DMS114 treated with DMSO at 0.1 percent for 48 hours (cell line): ENCODE measurements at regions not wholly inside any gene's neighbourhood (a gene's known extent, or its start where the extent isn't known, plus 50 kb on each side); places are given as distances from the start of the nearest gene placed in this dataset.

Experiments
- DNase-seq: peaks from one replicate; lab custom pipeline; 2025; ENCODE audit not compliant: unreplicated experiment; lab: John Stamatoyannopoulos, UW

DNA sequence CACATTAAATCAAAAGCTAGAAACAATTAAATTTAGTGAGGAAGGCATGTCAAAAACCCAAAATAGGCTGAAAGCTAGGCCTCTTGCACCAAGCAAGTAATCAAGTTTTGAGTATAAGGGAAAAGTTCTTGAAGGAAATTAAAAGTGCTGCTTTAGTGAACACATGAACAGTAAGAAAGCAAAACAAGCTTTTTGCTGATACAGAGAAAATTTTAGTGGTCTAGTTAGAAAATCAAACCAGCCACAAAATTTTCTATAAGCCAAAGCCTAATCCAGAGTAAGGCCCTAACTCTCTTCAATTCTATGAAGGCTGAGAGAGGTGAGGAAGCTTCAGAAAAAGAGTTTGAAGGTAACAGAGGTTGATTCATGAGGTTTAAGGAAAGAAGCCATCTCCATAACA is 116.2 kb downstream of the CYB561 start:
- DNase-seq: no peak

DNA sequence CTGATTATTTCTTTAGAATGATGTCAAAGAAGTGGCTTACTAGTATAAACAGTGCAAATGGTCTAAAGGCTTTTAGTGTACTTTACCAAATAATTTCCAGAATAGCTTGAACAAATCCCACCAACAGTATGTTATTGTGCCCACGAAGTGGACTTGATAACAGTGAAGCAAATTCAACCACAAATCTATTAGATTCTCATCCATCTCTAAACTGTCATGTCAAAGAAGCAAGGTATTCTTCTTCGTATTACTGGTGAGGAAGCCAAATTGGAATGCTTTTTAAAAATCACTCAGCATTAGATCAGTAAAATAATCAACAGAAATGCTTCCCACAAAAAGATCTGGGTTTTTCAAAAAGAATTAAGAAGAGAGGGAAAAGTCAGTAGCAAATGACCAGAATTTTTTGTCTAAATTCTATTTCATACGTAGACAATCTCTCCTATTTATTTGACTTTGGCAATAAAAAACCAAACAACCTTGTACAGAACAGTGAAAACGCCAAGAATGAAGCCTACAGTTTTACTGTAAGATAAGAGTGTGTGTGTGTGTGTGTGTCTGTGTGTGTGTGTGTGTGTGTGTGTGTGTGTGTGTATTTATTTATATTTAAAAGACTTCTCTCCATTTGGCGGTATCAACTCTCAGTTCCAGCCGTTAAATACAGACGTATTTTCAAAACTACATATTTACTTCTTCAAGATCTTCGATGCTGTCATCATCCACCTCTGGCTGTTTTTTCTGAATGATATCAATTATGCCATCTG is 114.6 kb downstream of the CYB561 start:
- DNase-seq: no peak

DNA sequence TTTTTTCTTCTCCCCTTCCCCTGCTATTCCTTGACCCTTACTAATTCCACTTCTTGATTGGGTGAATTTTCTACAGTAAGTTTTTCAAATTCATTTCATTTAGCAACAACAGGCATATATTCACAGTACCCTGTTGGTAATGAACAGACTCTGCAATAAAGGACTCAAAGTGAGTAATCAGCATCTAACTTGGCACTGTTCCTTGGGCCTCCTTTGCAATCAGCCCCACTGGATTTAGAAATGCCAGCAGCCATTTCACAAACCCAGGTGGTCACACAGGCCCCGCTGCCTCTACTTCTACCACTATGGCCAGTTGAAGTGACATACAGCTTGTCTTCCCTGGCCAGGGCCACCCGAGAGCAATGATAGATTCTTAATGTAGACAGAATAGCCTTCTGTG is 113.8 kb downstream of the CYB561 start:
- no peak for DNase-seq

DNA sequence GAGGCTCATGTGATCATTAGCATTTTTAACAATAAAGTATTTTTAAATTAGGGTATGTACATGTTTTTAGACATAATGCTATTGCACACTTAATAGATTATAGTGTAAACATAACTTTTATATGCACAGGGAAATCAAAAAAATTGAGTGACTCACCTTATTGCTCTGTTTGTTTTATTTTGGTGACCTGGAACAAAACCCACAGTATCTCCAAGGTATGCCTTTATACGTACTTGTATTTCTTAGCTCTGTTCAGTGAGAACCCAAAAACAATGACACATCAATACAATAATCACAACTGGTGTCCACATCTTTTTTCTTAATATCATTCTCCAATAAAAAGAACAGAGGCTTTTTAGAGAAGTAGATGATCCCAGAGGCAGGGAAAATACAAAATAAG is 112.2 kb downstream of the CYB561 start:
- no peak for DNase-seq

DNA sequence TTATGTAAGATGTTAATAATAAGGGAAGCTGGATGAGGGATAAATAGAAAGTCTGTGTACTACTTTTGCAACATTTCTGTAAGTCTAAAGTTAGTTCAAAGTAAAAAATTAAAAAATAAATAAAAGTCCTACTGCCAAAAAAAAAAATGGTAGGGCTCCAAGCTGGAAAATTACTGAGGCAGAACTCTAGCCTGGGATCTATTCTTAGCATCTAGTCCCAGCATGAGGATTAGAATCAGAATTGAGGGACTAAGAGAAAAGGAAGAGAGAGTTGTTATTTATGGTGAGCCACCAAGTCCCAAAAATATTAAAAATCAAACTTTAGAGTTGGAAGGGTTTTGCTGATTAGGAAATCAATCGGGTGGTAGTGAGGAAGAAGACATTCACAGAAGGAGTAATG is 110.3 kb downstream of the CYB561 start:
- no peak for DNase-seq

DNA sequence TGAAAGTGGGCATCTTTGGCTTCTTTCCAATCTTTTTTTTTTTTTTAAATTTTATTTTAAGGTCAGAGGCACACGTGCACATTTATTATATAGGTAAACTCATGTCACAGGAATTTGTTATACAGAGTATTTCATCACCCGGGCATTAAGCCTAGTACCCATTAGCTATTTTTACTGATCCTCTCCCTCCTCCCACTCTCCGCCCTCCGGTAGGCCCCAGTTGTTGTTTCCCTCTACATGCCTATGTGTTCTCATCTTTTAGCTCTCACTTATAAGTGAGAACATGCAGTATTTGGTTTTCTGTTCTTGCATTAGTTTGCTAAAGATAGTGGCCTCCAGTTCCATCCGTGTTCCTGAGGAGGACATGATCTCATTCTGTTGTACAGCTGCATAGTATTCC is 108.5 kb downstream of the CYB561 start:
- no peak for DNase-seq

DNA sequence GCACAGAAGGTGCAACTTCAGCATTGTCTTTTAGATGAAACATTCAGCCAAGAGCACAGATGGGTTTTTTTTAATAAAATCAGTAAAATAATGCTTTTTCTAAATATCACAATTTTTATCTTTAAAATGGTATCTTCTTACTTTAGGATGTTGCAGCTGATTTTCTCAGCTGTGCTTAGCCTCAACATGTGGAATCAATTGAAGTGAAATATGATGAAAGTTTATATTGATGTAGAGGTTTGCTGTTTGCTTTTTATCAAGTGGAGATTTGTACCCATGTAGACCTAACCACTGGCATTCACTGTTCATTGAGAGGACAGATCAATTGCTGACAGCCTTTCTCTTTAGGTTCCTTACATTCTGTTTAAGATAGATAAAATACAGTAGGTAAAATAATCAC is 107.8 kb downstream of the CYB561 start:
- no peak for DNase-seq

DNA sequence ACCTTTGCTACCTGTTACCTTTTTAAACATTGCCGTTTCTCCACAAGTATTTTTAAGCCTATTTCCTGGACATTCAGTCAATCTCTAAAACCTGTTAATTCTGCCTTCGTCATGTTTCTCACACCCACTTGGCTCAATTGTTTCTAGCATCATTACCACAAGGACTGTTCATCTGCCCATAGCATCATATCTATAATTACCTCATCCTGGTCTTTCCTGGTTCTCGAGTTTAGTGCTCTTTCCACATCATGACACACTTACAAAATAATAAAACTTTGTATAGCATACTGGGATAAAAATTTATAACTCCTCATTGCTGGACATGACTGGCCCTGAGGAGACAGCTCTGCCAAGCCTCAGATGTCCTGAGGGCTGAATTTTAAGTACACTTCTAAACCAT is 104.8 kb downstream of the CYB561 start:
- DNase-seq: no peak

DNA sequence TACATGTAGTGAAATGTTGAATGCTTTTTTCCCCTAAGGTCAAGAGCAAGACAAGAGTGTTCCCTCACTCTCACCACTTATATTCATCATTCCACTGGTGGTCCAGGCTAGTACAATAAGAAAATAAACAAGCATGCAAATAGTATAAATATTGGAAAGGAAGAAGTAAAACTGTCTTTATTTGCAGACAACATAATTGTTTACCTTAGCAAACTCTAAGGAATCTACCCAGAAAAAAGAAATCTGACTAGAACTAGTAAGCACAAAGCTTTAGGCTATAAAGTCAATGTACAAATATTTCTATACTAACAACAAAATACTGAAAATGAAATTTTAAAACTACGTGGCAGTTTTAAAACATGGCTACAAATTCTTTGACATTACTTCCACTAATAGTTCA is 101.7 kb downstream of the CYB561 start:
- no peak for DNase-seq

DNA sequence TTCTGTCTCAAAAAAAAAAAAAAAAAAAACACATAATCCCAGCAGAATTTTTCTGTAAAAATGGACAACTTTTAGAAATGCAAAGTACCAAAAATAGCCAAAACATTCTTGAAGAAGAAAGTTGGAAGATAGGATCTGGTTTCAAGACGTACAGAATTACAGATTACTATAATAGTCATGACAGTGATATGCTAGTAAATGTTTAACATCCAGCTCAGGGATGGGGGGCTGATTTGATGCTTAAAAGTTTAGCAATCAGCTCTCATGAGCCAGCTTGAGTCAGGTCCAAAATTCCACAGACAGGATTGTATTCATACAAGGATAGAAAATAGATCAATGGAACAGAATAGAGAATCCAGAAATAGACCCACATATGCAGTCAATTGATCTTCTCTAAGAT is 100.5 kb downstream of the CYB561 start:
- no peak for DNase-seq

DNA sequence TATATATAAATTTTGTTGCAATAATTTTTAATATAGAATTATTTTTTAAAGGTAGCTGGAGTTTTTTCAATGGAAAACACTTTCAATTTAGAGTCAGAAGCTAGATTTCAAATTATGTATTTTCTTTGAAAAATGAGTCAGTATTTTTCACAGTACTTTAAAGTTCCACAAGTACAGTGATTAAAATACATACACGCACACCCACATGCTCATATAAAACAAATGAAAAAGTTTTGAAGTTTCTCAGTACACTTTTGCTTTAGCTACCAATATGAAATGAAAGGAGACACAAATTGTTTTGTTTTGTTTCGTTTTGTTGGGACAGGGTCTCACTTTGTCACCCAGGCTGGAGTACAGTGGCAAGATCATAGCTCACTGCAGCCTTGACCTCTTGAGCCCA is 98.6 kb downstream of the CYB561 start:
- no peak for DNase-seq

DNA sequence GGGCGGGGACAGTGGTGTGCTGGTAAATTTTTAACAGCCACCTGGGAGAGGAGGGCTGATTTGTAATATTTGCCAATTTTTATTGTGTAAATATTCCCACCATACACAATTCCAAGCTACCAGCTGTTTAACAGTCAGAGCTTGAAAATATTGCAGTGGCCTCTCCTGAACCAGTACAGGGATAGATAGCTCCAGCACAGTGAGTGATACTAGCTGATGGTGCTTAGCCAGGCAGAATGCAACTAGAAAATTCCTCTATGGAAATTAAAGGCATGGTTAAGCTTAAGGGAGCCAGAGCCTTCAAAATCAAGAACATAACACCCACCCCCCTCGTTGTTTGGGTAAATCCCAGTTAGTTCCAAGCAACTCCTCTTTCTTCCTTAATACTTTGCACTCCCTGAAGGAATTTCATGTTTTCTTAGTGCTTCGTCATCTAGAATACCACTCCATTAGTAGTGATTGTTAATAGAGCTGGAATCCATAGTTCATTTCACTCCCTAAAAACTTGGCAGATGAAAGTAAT is 96.6 kb downstream of the CYB561 start:
- DNase-seq: no peak

DNA sequence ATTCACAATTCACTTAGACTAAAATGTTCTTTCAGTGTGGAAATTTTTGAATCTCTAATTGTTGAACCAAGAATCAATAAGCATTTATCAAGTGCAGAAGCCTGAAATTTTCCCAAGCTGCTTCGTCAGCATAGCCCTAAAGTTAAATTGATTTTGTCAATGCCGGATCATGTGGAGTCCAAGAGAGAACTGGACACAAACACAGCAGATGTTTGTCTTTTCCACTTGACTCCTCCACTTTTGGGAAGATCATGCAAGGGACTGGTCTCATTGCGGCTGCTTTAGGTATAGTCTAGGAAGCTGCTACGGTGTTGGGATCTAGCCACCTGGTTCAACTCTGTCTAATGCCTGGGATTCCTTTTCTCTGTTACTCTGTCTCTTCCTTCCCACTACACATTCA is 95.7 kb downstream of the CYB561 start:
- no peak for DNase-seq

DNA sequence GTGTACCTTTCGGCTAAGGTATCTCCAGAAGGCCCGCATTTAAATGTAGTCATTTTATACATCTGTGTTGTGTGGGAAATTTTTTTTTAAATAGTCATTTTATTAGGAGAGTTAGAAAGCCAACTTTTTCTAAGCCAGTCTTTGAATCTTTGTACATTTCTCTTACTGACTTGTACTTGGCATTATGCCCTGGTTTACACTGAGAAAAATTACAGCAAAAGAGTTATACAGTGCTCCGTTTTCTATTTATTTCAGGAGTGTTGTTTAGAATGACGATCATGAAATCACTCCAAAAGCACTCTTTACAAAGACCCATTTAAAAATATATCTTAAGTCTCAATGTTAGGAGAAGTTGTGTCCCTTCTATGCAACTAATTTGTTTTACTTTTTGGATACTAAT is 91.8 kb downstream of the CYB561 start:
- no peak for DNase-seq

DNA sequence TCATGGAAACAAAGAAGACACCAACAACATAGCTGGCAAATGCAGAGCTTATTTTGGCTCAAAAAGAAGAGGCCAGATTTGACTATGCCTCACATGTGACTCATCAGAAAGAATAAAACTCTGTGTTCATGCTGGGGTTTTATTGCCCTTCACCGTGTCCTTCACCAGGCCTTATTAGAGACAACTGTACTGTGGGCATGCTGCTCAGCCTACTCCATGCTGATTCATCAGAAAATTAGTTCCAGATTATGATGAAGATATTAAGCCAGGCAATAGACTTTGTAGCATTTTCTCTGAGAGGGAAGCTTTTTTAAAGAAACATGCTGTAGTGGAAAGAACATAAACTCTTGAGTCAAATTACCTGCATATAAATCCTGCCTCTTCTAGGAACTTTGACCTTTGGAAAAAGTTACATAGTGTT is 89.8 kb downstream of the CYB561 start:
- DNase-seq: no peak

DNA sequence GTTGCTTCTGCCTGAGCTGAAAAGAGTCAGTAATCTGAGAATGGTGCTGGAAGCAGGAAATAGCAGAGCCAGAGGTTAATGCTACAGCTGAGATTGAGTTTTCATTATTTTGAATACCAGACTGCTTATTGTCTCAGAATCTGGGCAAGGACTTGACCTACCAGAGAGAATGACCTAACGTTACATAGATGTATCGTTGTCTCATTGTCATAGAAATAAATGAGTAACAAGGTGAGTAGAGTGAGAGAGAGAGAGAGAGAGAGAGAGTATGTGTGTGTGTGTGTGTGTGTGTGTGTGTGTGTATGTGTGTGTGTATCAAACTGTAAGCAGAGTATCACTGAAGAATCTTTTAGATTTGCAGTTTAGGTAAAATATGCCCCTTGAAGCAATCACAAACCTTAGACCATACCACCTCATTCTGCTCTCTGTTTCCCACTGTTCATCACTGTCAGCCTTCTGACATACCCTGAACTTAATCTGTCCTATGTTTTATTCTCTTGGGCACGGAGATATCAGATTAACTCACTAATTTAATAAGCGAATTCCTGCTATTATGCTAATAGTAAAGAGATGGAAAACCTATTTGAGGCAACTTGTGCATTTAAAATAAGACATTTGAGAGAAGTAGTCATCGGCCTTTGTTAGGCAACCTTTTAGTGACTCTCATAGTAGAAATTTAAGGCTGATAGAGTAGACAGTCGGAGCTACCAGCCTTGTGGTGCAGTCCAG is 87.8 kb downstream of the CYB561 start:
- no peak for DNase-seq

DNA sequence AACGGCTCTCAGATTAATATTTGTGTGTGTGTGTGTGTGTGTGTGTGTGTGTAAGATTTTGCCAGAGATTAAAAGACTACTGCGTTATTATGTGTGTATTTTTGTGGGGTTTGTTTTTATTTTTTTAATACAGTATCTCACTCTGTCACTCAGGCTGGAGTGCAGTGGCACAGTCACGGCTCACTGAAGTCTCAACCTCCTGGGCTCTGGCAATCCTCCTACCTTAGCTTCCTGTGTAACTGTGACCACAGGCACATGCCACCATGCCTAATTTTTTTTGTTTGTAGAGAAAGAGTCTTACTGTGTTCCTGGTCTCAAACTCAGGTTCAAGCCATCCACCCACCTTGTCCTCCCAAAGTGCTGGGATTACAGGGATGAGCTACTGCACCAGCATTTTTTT is 87.2 kb downstream of the CYB561 start:
- DNase-seq: no peak

DNA sequence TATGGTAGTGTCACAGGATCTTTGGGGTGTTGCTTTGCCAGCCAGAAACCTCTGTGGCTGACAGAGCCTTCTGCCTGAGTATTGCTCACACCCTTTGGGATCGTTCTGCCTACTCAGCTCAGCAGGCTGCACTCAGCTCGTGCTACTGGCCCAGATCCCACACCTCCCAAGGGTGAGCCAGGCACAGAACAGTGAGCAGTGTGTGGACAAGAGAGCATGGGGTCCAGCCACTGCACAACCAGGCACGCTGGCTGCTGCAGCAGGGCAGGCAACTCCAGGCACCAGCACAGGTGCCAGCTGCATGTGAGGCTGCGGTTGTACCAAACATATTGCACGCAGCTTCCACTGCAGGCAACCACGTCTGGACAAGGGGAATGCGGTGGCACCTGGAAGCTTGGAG is 84.9 kb downstream of the CYB561 start:
- DNase-seq: no peak

DNA sequence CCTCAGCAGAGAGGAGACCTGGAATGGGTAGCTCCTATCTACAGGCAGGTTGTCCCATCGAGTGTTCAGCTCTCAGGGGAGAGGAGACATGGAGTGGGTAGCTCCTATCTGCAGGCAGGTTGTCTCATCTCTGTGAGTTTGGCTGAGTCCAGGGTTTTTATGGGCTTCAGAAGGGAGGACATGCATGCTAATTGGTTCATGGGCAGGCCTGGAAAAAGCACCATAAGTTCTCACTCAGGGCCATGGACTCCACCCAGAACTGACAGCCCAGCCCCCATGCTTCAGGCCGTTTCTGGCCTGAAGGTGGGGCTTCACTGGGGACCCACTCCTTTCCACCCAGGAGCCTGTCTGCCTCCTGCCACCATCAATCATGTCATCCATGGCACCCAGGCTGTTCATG is 84.0 kb downstream of the CYB561 start:
- no peak for DNase-seq

DNA sequence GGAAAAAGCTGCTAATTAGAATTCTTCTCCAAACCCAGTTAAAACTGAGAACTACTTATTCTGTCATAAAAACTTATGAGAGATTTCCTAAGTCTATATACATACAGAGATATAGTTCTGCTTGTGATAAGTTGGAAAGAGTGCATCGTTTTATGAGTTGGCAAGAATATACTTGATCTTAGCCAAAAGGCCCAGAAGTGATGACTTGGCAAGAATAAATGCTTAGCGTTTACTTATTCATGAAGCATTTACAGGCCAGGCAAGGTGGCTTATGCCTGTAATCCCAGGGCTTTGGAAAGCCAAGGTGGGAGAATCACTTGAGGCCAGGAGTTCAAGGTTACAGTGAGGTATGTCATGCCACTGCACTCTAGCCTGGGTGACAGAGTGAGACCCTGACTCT is 81.7 kb downstream of the CYB561 start:
- no peak for DNase-seq

DNA sequence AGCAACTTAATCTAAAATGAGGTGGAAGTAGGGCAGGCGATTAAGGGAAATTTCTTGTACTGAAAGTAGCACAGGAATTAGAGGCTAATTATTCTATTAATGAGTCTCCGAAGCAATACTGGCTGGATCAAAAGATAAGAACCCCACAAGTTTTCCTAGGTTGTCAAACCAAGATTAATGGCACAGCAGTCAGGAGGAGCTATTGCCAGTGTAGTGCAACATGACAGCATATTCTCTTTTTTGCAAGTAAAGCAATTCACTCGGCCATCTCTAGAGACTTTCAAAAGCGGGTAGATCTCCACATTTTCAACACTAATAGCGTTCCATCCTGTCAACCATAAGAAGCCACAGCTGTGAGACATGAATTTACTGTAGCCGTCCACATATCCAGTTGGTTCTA is 81.2 kb downstream of the CYB561 start:
- no peak for DNase-seq

DNA sequence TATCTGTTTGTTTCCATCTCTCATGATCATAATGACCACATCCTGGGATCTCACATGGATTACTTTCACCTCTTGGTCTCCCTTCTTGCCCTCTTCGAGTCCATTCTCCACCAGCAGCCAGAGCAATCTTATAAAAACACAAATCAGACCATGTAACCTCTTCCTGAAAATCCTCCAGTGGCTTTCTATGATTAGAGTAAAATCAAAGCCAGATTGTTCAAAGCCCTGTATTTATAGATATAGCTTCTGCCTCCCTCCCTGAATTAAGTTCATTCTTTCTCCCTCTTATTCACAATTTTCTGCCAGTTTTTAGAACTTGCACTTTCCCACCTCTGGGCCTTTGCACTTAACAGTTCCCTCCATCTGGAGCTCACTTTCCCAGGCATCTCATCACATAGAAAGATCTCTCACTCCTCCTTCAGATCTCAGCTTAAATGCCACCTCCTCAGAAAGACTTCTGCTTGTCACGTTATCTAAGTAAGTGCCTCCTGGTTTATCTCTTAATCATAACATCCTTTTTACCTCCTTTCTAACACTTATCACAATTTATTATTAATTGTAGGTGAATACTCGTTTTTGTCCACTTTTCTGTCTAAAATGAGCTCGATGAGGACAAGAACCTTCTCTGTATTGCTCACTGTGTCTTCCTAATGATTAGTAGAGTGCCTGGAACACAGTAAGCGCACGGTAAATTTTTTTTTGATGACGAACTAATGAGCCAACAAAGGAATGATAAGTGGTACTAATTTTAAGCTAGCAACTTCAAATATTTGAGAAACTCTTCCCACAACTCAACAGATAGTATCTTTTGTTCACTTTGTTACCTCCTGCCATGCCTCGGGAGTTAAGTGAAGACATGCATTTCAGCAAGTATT is 80.5 kb downstream of the CYB561 start:
- DNase-seq: no peak
